Hematopoietic multipotent progenitor cell treated with erythropoietin and hydrocortisone succinate and interleukin-3 and kit ligand, for 4 days (in vitro differentiated cells): ENCODE measurements at regions not wholly inside any gene's neighbourhood (a gene's known extent, or its start where the extent isn't known, plus 50 kb on each side); places are given as distances from the start of the nearest gene placed in this dataset.

ENCODE experiments used
- DNase-seq: peaks from one replicate; pipeline ENCODE4 v3.0.0-alpha.2; 2015

GRCh38 chr1:14478120-14478519 is 120.4 kb upstream of the KAZN start:
- no peak for DNase-seq

GRCh38 chr1:14479865-14480264 is 118.6 kb upstream of the KAZN start:
- no peak for DNase-seq

GRCh38 chr1:14482784-14483450 is 115.6 kb upstream of the KAZN start:
- no peak for DNase-seq

- DNase-seq = no peak
These were observed 113.2 kb upstream of the KAZN start for GRCh38 chr1:14485285-14485684.

- no peak for DNase-seq
These were observed 111.9 kb upstream of the KAZN start for GRCh38 chr1:14486401-14487201.

- DNase-seq = no peak
These were observed 110.8 kb upstream of the KAZN start for GRCh38 chr1:14487671-14488070.

- DNase-seq = no peak
These were observed 103.6 kb upstream of the KAZN start for GRCh38 chr1:14494911-14495310.

- DNase-seq = no peak
These were observed 103.1 kb upstream of the KAZN start for GRCh38 chr1:14495381-14495780.

GRCh38 chr1:14495996-14496395 is 102.5 kb upstream of the KAZN start:
- no peak for DNase-seq

GRCh38 chr1:14498839-14499238 is 99.6 kb upstream of the KAZN start:
- no peak for DNase-seq

GRCh38 chr1:14499312-14500040 is 99.0 kb upstream of the KAZN start:
- no peak for DNase-seq

GRCh38 chr1:14500041-14500440 is 98.4 kb upstream of the KAZN start:
- no peak for DNase-seq

- no peak for DNase-seq
These were observed 97.6 kb upstream of the KAZN start for GRCh38 chr1:14500912-14501311.

GRCh38 chr1:14504517-14504916 is 94.0 kb upstream of the KAZN start:
- no peak for DNase-seq

- no peak for DNase-seq
These were observed 91.8 kb upstream of the KAZN start for GRCh38 chr1:14506471-14507255.

GRCh38 chr1:14507262-14507661 is 91.2 kb upstream of the KAZN start:
- DNase-seq = no peak

- DNase-seq = no peak
These were observed 89.9 kb upstream of the KAZN start for GRCh38 chr1:14508613-14509012.

- DNase-seq = no peak
These were observed 87.3 kb upstream of the KAZN start for GRCh38 chr1:14511166-14511680.

GRCh38 chr1:14511796-14512585 is 86.5 kb upstream of the KAZN start:
- DNase-seq = no peak

- DNase-seq = no peak
These were observed 85.4 kb upstream of the KAZN start for GRCh38 chr1:14513111-14513510.

GRCh38 chr1:14514739-14515138 is 83.7 kb upstream of the KAZN start:
- DNase-seq = no peak
